ENCODE measurements at regions not wholly inside any gene's neighbourhood (a gene's known extent, or its start where the extent isn't known, plus 50 kb on each side); places are given as distances from the start of the nearest gene placed in this dataset.
"Not testable (repeated sequence)": the region's sequence is repeated elsewhere in the genome, so short reads cannot be mapped to it uniquely, and the experiment has no call there.

GRCh38 chr12:72989458-72989947 lies 717.3 kb downstream of the TRHDE start:
- TF ChIP-seq, protein P1, sequence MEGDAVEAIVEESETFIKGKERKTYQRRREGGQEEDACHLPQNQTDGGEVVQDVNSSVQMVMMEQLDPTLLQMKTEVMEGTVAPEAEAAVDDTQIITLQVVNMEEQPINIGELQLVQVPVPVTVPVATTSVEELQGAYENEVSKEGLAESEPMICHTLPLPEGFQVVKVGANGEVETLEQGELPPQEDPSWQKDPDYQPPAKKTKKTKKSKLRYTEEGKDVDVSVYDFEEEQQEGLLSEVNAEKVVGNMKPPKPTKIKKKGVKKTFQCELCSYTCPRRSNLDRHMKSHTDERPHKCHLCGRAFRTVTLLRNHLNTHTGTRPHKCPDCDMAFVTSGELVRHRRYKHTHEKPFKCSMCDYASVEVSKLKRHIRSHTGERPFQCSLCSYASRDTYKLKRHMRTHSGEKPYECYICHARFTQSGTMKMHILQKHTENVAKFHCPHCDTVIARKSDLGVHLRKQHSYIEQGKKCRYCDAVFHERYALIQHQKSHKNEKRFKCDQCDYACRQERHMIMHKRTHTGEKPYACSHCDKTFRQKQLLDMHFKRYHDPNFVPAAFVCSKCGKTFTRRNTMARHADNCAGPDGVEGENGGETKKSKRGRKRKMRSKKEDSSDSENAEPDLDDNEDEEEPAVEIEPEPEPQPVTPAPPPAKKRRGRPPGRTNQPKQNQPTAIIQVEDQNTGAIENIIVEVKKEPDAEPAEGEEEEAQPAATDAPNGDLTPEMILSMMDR (IDR thresholded peaks at IDR 0.05; ENCODE audit: insufficient read depth, low read length, poor library complexity, severe bottlenecking) = no peak
- no peaks in the 10 kb centered on the region for H3K27me3 ChIP-seq (ENCODE audit: control insufficient read depth, insufficient read depth, low read length)
- H3K36me3 ChIP-seq (ENCODE audit: control insufficient read depth, insufficient read depth, low read length) = no peaks in the 10 kb centered on the region
- no peak for DNase-seq (ENCODE audit: low read depth)
- no peak overlapping the region for H3K4me3 ChIP-seq (ENCODE audit: low read depth, low read length)

DNA sequence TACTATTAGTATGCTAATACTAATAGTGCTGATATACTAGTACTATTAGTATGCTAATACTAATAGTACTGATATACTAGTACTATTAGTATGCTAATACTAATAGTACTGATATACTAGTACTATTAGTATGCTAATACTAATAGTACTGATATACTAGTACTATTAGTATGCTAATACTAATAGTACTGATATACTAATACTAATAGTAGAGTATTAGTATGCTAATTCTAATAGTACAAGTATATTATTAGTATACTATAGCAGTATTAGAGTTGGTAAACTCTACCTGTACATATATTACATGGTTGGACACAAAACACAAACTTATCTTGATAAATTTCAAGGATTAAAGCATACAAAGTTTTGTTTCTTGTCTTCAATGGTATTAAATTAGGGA lies 722.9 kb downstream of the TRHDE start:
- not testable (repeated sequence) for H3K27me3 ChIP-seq (ENCODE audit: control insufficient read depth, insufficient read depth, low read length); H3K4me3 ChIP-seq (ENCODE audit: low read depth, low read length); DNase-seq (ENCODE audit: low read depth); H3K36me3 ChIP-seq (ENCODE audit: control insufficient read depth, insufficient read depth, low read length)

GRCh38 chr12:72995616-72996015 lies 723.4 kb downstream of the TRHDE start:
- TF ChIP-seq, protein P1 (IDR thresholded peaks at IDR 0.05; ENCODE audit: insufficient read depth, low read length, poor library complexity, severe bottlenecking) = no peak
- no peak for DNase-seq (ENCODE audit: low read depth)
- Histone ChIP-seq H3K27me3 (ENCODE audit: control insufficient read depth, insufficient read depth, low read length) (no peaks in the 10 kb centered on the region), H3K36me3 (ENCODE audit: control insufficient read depth, insufficient read depth, low read length) (no peaks in the 10 kb centered on the region), H3K4me3 (ENCODE audit: low read depth, low read length) (no peak overlapping the region)

DNA sequence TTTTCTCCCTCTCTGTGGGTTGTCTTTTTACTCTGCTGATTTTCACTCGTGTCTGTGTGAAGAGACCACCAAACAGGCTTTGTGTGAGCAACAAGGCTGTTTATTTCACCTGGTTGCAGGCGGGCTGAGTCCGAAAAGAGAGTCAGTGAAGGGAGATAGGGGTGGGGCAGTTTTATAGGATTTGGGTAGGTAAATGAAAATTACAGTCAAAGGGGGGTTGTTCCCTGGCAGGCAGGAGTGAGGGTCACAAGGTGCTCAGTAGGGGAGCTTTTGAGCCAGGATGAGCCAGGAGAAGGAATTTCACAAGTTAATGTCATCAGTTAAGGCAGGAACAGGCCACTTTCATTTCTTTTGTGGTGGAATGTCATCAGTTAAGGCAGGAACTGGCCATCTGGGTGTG lies 729.6 kb downstream of the TRHDE start:
- not testable (repeated sequence) for H3K4me3 ChIP-seq (ENCODE audit: low read depth, low read length); H3K36me3 ChIP-seq (ENCODE audit: control insufficient read depth, insufficient read depth, low read length); DNase-seq (ENCODE audit: low read depth); H3K27me3 ChIP-seq (ENCODE audit: control insufficient read depth, insufficient read depth, low read length)

GRCh38 chr12:73002504-73002903 lies 730.3 kb downstream of the TRHDE start:
- H3K27me3 ChIP-seq (ENCODE audit: control insufficient read depth, insufficient read depth, low read length); H3K36me3 ChIP-seq (ENCODE audit: control insufficient read depth, insufficient read depth, low read length); H3K4me3 ChIP-seq (ENCODE audit: low read depth, low read length): not testable (repeated sequence)

DNA sequence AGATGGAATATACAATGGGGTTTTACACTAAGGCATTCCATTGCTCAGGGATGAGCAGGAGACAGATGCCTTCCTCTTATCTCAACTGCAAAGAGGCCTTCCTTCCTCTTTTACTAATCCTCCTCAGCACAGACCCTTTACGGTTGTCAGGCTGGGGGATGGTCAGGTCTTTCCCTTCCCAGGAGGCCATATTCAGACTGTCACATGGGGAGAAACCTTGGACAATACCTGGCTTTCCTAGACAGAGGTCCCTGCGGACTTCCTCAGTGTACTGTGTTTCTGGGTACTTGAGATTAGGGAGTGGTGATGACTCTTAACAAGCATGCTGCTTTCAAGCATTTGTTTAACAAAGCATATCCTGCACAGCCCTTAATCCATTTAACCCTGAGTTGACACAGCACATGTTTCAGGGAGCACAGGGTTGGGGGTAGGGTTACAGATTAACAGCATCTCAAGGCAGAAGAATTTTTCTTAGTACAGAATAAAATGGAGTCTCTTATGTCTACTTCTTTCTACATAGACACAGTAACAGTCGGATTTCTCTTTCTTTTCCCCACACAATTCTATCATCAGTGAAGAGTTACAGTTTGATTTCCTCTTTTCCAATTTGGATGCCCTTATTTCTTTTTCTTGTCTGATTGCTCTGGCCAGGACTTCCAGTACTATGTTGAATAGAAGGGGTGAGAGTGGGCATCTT lies 737.1 kb downstream of the TRHDE start:
- H3K4me3 ChIP-seq (ENCODE audit: low read depth, low read length); DNase-seq (ENCODE audit: low read depth); H3K36me3 ChIP-seq (ENCODE audit: control insufficient read depth, insufficient read depth, low read length); H3K27me3 ChIP-seq (ENCODE audit: control insufficient read depth, insufficient read depth, low read length): not testable (repeated sequence)

More at GRCh38 chr12:73002504-73002903, 730.3 kb downstream of the TRHDE start:
- DNase-seq (ENCODE audit: low read depth) = not testable (repeated sequence)

- DNase-seq (ENCODE audit: low read depth) = no peak
- Histone ChIP-seq H3K4me3 (ENCODE audit: low read depth, low read length) (no peak overlapping the region), H3K27me3 (ENCODE audit: control insufficient read depth, insufficient read depth, low read length) (no peaks in the 10 kb centered on the region), H3K36me3 (ENCODE audit: control insufficient read depth, insufficient read depth, low read length) (no peaks in the 10 kb centered on the region)
- TF ChIP-seq, protein P1 (IDR thresholded peaks at IDR 0.05; ENCODE audit: insufficient read depth, low read length, poor library complexity, severe bottlenecking) = no peak
These were observed 745.8 kb downstream of the TRHDE start for GRCh38 chr12:73017981-73018380.

DNA sequence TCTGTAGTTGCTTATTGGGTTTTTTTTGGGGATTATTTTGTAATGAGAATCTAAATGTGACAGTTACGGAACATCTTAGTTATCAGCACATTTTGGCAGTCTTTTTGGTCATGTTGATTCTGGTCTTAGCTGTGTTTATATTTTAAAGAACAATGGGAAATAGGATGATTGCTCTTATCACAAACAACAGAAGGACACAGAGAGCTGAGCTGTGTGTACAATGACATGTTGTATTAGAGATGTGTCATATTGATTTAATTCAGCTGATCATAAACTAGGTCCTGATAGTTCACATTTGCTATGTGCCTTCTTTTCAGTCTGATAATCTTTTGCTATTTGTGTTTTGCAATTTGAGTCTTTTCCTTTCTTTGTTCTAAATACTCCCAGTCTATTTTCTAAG lies 781.7 kb downstream of the TRHDE start:
- no peaks in the 10 kb centered on the region for H3K36me3 ChIP-seq (ENCODE audit: control insufficient read depth, insufficient read depth, low read length)
- no peak for DNase-seq (ENCODE audit: low read depth)
- H3K4me3 ChIP-seq (ENCODE audit: low read depth, low read length) = no peak overlapping the region
- no peaks in the 10 kb centered on the region for H3K27me3 ChIP-seq (ENCODE audit: control insufficient read depth, insufficient read depth, low read length)
- TF ChIP-seq, protein P1 (IDR thresholded peaks at IDR 0.05; ENCODE audit: insufficient read depth, low read length, poor library complexity, severe bottlenecking) = no peak

All from kidney epithelial cell (primary cell).